ENCODE measurements at regions not wholly inside any gene's neighbourhood (a gene's known extent, or its start where the extent isn't known, plus 50 kb on each side); places are given as distances from the start of the nearest gene placed in this dataset.

DNA sequence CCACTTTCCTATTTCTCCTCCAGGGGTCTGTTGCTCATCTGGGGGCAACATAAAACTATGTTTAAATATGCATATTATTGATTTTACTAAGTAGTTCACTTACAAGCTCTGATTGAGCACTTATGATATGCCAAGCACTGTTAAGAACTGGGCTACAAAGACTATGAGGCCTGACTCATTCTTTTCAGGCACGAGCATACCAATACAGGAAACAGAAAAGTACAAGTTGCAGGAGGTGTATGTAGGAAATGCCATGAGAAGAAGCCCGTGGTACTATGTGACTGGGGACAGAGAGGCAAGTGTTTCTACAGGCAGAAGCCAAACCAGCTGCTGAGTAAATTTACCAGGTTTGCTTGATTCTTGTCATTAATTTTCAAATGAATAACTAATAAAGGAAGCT lies 120.4 kb upstream of the PTGFR start:
- no peak overlapping the region for H3K27ac ChIP-seq
- no peaks in the 10 kb centered on the region for H3K9me3 ChIP-seq
- intact Hi-C loops (cut with DNase I; ENCODE audit: low total_unique reads), result no loop called here
- no peak for TF ChIP-seq POLR2A (IDR thresholded peaks at IDR 0.05)
- TF ChIP-seq, protein P1, sequence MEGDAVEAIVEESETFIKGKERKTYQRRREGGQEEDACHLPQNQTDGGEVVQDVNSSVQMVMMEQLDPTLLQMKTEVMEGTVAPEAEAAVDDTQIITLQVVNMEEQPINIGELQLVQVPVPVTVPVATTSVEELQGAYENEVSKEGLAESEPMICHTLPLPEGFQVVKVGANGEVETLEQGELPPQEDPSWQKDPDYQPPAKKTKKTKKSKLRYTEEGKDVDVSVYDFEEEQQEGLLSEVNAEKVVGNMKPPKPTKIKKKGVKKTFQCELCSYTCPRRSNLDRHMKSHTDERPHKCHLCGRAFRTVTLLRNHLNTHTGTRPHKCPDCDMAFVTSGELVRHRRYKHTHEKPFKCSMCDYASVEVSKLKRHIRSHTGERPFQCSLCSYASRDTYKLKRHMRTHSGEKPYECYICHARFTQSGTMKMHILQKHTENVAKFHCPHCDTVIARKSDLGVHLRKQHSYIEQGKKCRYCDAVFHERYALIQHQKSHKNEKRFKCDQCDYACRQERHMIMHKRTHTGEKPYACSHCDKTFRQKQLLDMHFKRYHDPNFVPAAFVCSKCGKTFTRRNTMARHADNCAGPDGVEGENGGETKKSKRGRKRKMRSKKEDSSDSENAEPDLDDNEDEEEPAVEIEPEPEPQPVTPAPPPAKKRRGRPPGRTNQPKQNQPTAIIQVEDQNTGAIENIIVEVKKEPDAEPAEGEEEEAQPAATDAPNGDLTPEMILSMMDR (IDR thresholded peaks at IDR 0.05), result no peak
- WGBS, 2 donors, result 66 to 76% methylated on average over 2 of the region's 2 CpGs
- DNase-seq, result no peak
- H3K36me3 ChIP-seq (ENCODE audit: low read depth, missing control alignments), result no peaks in the 10 kb centered on the region
- no peak overlapping the region for H3K4me3 ChIP-seq
- no peaks in the 10 kb centered on the region for H3K4me1 ChIP-seq
- H3K27me3 ChIP-seq, result no peaks in the 10 kb centered on the region

DNA sequence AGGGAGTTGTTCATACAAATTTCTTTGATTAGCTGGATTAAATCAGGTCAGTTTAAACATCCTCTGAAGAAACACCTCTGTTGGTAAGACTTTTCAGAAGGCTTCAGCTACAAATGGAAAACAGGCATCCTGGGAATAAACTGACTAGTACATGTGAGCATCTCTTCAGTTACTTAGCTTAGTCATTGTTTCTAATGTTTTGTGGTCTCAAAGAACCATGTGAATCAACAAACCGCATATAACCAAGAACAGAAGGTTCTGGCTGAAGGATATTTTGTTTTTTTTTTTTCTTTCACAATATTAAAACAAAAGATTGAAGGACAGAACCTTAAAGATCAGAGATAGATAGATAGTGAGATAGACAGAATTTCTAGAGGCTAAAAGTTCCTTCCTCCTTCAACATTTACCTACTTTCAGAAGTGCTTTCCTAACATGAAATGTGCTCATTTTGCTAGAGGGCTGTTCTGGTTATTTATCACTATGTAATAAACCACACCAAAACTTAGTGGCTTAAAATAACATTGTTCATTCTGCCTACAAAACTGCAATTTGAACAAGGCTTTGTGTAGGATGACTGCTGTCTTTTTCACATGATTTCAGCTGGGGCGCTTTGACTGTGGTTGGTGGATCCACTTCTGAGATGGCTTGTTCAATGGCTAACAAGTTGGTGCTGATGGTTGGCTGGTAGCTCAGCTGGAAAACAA lies 119.8 kb upstream of the PTGFR start:
- H3K27me3 ChIP-seq, result no peaks in the 10 kb centered on the region
- H3K36me3 ChIP-seq (ENCODE audit: low read depth, missing control alignments), result no peaks in the 10 kb centered on the region
- H3K4me1 ChIP-seq, result no peaks in the 10 kb centered on the region
- no peak overlapping the region for H3K27ac ChIP-seq
- no peaks in the 10 kb centered on the region for H3K9me3 ChIP-seq
- WGBS, 2 donors, result 66 to 80% methylated on average over 2 of the region's 2 CpGs
- intact Hi-C loops (cut with DNase I; ENCODE audit: low total_unique reads), result no loop called here
- no peak for DNase-seq
- TF ChIP-seq POLR2A (IDR thresholded peaks at IDR 0.05), result no peak
- TF ChIP-seq, protein P1 (IDR thresholded peaks at IDR 0.05), result no peak
- no peak overlapping the region for H3K4me3 ChIP-seq

DNA sequence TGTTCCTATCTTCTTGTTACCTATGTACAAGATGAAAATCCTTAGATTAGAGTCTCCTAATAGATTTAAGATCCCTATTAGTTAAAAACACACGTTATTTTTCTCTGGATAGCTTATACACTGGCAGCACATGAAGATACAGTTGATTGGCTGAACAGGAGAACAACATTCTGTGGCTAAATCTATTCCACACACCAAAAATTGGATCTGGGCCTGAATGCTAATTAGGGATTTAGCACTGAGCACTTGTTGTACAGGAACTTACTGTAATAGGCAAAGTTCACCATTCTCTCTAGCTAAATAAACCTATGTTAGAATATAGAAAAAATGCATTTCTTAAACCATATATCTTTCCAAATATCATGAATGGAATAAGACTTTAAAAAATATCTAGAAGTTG lies 117.1 kb upstream of the PTGFR start:
- Histone ChIP-seq H3K4me3 (no peak overlapping the region), H3K36me3 (ENCODE audit: low read depth, missing control alignments) (no peaks in the 10 kb centered on the region), H3K27me3 (no peaks in the 10 kb centered on the region), H3K27ac (no peak overlapping the region), H3K4me1 (no peaks in the 10 kb centered on the region), H3K9me3 (no peaks in the 10 kb centered on the region)
- WGBS, 2 donors, result 47 to 50% methylated on average over 1 of the region's 1 CpG
- no peak for TF ChIP-seq POLR2A (IDR thresholded peaks at IDR 0.05)
- TF ChIP-seq, protein P1 (IDR thresholded peaks at IDR 0.05), result no peak
- intact Hi-C loops (cut with DNase I; ENCODE audit: low total_unique reads), result no loop called here
- no peak for DNase-seq

DNA sequence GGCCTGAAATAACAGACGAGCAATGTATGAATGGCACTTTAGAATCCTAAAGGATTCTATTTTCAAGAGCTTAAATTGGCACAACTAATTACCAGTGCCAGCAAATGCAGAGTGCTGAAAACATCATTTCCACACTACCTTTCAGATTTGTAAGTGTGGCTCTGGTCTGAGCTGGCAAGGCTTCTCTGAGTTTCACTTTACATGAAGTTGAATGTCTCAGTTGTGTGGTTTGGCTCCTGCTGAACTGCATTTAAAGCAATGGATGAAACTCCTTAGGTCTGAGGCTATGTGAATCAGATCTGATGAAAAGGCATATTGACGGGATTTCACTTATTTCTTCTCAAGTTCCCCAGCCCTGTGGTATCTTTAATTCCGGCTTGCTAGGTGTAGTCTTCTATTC lies 114.8 kb upstream of the PTGFR start:
- Histone ChIP-seq H3K4me1 (no peaks in the 10 kb centered on the region), H3K36me3 (ENCODE audit: low read depth, missing control alignments) (no peaks in the 10 kb centered on the region), H3K27ac (no peak overlapping the region), H3K27me3 (no peaks in the 10 kb centered on the region), H3K9me3 (no peaks in the 10 kb centered on the region), H3K4me3 (no peak overlapping the region)
- DNase-seq, result no peak
- intact Hi-C loops (cut with DNase I; ENCODE audit: low total_unique reads), result no loop called here
- TF ChIP-seq, protein P1 (IDR thresholded peaks at IDR 0.05), result no peak
- no peak for TF ChIP-seq POLR2A (IDR thresholded peaks at IDR 0.05)
- WGBS, 2 donors, result 75 to 82% methylated on average over 3 of the region's 3 CpGs

DNA sequence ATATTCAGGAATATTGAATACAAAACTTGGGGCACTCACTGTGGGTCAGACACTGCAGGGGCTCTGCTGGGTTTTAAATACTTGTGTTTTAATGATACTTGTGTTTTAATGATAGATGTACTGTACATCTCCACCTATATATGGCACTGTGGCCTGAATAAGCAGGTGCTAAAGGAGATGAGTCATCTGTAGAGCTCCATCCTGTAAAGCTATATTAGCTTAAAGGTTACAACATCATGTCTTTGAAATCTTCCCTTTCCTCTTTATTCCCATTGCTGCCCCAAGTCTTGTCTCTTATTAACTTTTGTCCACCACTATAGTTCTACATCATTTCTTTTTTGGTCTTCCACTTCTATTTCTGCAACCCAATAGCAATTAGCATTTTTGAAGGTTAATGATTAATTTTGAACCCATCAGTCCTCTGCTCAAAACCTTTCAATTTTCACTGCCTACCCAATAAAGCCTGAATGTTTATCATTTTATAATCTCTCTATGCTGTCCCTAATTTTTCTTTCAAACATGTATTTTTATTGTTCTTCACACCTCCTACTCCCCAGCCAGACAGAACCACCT lies 113.3 kb upstream of the PTGFR start:
- no peaks in the 10 kb centered on the region for H3K27me3 ChIP-seq
- H3K4me1 ChIP-seq, result no peaks in the 10 kb centered on the region
- TF ChIP-seq, protein P1 (IDR thresholded peaks at IDR 0.05), result no peak
- TF ChIP-seq POLR2A (IDR thresholded peaks at IDR 0.05), result no peak
- intact Hi-C loops (cut with DNase I; ENCODE audit: low total_unique reads), result no loop called here
- H3K27ac ChIP-seq, result no peak overlapping the region
- no peak for DNase-seq
- H3K4me3 ChIP-seq, result no peak overlapping the region
- H3K36me3 ChIP-seq (ENCODE audit: low read depth, missing control alignments), result no peaks in the 10 kb centered on the region
- H3K9me3 ChIP-seq, result no peaks in the 10 kb centered on the region

Measured in testis (tissue), 2 donors.